Femur (tissue), 1 donor: ENCODE measurements at regions not wholly inside any gene's neighbourhood (a gene's known extent, or its start where the extent isn't known, plus 50 kb on each side); places are given as distances from the start of the nearest gene placed in this dataset.
"Not testable (repeated sequence)": the region's sequence is repeated elsewhere in the genome, so short reads cannot be mapped to it uniquely, and the experiment has no call there.

Experiments
- DNase-seq: peaks from one replicate; pipeline ENCODE4 v3.0.0-alpha.2; 2017

DNA sequence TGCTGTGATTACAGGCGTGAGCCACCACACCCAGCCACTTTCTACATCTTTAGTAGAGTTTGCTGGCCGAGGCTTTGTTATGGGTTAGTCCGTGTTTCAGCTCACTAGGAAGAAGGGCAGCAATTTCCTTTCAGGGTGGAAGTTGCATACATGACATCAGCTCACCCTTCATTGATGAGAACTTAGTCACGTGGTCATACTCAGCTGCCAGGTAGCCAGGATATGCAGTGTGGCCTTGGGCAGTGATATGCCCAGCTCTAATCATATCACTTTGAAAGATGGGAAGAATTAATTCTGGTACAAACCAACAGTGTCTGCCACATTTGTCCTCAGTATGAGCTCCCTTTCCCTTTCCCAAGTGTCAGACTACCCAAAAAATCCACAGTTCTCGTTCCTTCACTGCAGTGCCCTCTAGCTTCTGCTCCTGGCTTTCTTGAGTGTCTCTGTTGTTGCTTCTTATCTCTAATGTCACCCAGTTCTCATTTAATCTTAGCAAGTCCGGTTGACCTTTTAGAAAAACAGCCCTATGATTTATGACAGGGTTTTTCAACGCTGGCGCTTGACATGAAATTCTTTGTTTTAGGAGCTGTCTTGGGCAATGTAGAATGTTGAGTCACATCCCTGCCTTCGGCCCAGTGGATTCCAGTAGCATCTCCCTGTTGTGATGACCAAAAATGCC is 108.7 kb upstream of the ITGB1 start:
- no peak for DNase-seq

DNA sequence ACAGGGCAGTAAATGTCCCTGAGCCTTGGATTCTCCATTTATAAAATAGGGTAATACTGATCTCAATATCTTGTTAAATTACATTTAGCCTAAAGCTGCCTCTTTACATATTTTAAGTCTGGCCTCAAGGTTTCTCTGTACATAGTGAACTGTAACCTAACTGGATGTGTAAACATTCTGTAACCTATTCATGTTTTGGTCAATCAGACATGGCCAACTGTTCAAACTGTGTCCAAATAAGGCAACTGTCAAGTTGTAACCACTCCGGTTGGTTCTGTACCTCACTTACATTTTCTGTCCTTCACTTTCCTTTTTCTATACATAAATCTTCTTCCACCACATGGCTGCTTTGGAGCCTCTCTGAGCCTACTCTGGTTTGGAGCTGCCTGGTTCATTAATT is 107.1 kb upstream of the ITGB1 start:
- DNase-seq: no peak

DNA sequence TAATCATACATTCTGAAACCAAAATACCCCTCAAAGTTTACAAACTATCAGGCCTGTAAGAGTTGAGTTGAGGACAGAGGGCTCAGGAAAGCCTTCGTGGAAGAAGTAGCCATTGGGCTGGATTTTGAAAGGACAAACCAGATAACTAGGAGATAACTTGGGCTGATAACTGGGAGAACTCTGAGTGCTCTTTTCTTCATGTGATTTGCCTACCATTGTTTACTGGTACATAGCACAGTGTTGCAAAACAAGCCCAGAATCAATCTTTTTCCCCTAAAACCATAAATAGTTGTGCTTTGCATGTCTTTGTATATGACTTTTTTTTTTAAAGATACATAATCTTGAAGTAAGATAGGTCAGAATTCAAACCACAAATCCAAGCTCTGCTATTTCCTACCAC is 106.7 kb upstream of the ITGB1 start:
- no peak for DNase-seq

DNA sequence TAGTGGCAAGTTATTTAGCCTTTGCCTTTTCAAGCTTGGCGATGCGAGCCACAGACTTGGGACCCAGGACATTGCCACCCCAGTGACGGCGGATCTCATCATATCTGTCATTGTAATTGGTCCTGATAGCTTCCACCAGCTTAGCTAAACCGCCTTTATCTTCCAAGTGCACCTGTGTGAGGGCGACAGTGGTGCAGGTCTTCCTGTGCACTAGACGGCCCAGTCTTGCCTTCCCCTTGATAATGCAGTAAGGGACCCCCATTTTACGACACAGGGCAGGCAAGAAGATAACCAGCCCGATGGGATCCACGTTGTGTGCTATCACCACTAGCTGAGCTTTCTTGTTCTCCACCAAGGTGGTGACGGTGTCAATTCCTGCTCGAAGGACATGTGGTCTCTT is 99.6 kb upstream of the ITGB1 start:
- DNase-seq: no peak

DNA sequence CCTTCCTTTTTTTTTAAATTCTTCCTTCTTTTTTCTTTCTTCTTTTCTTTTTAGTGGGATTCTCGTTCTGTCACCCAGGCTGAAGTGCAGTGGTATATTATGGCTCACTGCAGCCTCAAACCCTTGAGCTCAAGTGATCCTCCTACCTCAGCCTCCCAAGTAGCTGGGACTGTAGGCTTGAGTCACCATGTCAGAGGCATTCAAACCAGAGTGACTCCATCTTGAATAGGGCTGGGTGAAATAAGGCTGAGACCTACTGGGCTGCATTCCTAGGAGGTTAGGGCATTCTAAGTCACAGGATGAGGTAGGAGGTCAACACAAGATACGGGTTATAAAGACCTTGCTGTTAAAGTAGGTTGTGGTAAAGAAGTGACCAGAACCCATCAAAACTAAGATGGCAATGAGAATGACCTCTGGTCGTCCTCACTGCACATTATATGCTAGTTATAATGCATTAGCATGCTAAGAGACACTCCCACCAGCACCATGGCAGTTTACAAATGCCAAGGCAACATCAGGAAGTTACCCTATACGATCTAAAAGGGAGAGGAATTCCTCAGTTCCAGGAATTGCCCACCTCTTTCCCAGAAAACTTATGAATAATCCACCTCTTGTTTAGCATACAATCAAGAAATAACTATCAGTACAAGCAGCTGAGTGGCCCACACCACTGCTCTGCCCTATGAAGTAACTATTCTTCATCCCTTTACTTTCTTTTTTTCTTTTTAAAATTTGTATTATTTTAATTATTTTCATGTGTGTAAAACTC is 99.0 kb upstream of the ITGB1 start:
- DNase-seq: no peak

DNA sequence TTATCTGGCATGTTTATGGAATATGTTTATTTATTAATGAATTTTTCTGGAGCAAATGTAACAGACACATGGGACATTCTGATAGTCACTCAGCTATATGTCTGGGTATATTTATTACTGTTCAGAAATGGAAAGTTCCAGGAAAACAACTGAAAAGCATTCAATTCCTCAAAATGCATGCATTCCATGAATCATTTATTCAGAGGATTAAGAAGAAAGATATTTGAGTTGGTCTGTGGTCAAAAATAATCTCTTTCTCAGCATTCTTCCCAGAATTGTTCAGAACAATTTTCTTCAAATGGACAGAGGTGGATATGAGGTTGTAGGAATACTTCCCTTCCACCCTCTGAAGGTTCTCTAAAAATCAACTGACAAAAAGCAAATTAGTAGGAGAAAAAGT is 97.6 kb upstream of the ITGB1 start:
- no peak for DNase-seq

DNA sequence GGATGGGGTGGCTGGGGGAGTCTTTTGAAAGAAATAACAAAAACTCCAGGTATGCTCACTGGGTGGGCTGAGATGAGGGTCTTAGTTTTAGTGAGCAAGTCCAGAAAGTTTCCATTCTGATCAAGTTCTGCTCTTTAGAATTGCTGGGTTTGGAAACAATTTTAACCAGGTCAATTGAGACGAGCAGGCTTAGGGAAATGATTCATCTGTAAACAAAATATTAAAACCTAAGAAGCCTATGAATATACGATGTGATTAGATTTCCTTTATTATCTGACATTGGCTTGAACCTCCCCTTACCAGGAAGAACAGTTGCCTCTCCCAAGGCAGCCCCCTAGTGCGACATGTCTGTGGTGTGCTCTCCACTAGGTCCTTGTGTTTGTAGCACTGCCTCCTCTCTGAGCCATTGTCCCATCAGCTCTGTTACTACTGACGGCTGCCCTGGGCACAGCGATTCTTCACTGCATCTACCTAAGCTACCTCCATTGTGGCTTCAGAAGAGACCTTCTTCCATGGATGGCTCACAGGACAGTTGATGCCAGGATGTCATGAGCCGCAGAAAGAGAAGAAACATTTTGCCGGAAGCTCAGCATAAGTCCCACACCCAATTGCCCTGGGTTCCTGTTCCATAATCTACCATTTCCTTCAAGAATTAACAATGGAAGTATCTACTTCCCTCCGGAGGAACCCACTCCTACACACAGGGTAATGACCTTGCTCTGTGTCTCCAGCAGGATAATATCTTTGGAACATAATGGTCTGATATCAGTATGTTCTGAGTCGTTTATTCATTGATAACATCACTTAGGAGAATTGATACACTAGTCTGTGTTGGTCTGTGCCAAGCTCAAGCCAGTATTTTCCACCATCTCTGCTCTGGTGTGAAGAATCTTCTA is 95.1 kb upstream of the ITGB1 start:
- no peak for DNase-seq

DNA sequence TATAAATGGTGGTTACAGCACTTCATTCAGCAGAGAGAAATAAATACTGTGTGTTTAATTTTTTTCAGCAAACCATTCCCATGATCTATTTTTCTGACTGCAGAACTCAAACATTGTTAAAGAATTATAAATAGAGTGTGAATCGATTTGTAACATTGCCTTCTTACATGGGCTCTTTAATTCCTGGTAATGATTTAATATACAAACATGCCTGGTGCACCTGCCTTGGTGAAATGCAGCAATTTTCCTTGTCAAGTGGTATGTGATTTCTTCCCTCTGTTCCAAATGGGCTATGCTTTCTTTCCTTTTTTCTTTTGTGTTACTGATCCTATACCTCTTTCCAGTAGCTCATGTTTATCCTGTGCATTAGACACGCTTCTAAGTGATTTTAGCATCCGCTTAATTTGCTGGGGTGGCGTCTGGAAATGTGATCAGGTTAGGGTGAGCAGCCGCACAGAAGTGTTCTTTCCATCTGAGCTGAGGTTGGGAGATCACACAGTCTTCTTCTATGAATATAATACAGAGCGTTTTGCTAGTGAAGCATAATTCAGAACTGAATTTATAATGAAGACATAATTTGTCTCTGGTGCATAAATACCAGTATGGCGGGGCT is 94.3 kb upstream of the ITGB1 start:
- DNase-seq: no peak

DNA sequence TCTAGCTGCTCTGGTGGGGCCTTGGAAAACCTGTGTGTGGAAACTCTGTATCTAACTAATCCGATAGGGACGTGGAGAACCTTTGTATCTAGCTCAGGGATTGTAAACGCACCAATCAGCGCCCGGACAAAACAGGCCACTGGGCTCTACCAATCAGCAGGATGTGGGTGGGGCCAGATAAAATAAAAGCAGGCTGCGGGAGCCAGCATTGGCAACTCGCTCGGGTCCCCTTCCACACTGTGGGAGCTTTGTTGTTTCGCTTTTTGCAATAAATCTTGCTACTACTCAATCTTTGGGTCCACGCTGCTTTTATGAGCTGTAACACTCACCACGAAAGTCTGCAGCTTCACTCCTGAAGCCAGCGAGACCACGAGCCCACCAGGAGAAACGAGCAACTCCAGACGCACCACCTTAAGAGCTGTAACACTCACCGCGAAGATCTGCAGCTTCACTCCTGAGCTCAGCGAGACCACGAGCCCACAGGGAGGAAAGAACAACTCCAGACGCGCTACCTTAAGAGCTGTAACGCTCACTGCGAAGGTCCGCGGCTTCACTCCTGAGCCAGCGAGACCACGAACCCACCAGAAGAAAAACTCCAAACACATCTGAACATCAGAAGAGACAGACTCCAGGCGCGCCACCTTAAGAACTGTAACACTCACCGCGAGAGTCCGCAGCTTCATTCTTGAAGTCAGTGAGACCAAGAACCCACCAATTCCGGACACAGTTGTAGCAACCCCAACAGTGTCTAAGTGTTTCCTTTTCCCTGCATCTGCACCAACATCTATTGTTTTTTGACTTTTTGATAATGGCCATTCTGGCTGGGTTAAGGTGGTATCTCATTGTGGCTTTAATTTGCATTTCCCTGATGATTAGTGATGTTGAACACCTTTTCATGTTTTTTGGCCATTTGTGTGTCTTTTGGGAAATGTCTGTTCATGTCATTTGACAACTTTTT is 92.2 kb upstream of the ITGB1 start:
- not testable (repeated sequence) for DNase-seq

DNA sequence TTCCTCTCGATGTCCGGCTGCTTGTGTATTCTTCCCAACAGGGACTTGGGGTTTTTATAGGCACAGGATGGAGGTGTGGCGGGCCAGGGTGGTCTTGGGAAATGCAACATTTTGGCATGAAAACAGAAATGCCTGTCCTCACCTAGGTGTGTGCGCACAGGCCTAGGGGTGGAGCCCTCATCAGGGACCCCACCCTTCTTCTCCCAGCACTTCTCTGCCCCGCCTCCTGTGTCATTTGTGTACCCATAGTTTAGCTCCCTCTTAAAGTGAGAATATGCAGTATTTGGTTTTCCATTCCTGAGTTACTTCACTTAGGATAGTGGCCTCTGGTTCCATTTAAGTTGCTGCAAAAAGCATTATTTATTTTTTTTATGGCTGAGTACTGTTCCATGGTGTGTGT is 90.2 kb upstream of the ITGB1 start:
- no peak for DNase-seq

DNA sequence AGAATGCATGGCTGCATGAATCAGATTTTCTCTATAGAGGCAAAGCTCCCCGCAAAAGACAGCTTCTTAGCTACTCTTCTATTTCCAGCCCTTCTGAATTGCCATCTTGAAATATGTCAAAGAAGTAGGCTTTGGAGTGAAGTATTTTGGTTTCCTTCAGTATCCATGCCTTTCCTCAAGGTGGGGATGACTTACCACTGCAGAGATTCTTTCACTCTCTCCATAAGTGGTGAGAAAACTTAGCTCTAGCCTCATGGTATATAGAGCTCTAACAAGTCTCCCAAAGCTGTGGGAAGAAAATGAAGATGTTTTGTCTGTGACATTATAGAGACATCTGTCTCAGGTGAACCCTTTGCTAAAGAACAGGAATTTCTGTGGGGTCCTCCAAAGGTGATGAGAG is 89.6 kb upstream of the ITGB1 start:
- no peak for DNase-seq

DNA sequence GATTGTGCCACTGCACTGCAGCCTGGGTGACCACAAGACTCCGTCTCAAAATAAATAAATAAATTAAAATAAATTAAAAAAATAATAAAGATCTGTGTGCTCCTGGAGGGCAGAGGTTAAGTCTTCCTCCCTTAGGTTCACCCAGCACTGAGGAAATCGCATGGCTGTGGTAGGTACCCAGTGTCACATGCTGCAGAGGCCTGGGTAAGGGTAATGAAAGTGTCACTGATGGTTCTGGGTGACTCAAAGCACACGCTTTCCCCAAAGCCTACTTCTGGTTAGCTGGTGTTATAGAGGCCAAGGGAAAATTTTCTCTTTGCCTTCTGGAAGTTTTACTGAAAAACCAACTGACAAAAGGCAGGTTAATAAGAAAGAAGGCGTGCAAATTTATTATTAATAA is 88.8 kb upstream of the ITGB1 start:
- no peak for DNase-seq

DNA sequence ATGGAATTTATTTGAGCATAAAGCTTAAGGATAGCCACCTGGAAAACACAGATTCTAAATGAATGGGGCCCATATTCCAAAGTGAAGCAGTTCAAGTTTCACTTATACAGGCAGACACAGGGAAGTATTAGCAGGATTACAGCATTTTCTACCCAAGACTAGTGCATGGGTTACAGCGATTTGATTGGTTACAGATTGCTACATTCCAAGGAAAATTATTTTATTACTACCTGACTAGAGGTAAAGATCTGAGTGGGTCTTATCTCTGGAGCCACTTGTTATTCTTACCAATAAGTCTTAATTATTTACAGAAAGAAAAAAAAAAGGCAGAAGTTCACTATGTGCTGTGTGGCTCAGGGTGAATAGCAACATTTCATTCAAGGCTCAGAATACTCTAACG is 87.4 kb upstream of the ITGB1 start:
- no peak for DNase-seq

DNA sequence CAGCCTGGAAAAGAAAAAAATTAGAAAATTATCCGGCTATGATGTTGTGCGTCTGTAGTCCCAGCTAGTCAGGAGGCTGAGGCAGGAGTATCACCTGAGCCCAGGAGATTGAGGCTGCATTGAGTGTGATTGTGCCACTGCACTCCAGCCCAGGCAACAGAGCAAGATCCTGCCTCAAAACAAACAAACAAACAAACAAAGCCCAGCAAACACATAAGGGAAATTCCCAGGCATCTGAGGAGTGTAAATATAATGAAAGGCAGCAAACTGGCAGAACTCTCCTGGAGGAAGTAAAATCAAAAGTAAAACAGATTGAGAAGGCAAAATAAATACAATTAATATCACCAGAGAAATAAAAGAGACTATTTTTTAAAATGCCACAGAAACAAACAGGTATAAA is 84.5 kb upstream of the ITGB1 start:
- DNase-seq: no peak

DNA sequence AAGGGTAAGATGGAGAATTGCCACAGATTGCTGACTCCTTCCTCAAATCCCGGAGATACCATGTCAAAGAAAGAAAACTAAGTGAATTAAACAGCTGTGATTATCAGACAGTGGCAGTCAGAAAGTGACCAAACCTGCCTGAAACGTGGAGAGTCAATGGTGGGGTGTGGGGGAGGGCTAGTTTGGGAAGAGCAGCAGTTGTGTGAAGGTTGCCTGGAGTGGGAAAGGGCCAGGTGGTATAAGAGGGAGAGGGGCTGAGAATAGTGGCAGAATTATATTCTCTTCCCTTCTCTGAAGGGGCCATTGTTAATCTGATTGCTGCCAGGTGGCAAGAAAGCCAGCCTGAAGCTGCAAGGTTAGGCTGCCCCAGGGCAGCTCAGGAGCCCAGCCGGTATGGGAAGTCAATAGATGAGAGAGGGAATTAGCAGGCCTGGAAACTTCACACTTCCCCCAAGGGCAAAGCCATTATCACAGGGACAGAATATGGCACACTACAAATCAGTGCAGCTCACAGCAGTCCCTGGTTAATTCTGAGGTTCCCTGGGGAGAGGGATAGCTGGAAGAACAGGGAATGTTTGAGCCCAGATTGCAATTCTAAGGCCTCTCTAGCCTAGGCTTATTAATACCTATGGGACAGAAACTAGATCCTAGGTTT is 83.9 kb upstream of the ITGB1 start:
- DNase-seq: no peak

DNA sequence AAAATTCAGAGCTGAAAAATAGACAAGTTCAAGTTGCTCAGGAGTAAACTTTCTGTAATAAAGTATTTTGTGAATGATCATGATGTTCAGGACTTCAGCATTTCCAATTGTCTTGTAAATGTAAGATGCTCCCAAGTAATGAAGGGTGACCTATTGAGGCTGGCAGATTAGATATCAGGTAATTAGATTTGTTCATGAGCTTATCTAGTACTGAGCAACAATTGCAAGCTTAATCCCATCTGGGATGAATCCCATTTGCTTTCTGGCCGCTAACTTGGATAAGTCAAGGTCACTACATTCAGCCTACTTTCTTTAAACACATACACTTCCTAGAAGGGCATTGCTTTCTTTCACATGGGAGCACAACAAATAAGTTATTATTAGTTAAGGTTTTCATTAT is 82.4 kb upstream of the ITGB1 start:
- no peak for DNase-seq

DNA sequence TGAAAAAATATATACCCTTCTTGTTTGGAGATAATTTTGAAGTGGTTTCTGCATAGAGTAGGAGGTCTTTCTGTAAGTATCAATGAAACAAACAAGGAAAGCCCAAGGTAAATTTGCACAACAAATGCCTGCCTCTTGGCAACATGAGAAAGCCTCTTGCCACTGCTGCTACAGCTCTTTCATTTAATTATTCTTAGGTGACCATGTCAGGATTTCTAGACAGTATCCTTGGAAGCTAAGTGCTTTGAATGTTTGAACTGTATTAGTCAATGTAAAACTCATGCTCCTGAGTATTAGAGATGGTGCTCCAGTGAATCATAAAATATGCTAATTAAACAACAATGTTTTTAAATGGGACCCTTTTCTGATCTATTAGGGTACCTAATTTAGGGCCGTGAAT is 81.2 kb upstream of the ITGB1 start:
- DNase-seq: no peak

DNA sequence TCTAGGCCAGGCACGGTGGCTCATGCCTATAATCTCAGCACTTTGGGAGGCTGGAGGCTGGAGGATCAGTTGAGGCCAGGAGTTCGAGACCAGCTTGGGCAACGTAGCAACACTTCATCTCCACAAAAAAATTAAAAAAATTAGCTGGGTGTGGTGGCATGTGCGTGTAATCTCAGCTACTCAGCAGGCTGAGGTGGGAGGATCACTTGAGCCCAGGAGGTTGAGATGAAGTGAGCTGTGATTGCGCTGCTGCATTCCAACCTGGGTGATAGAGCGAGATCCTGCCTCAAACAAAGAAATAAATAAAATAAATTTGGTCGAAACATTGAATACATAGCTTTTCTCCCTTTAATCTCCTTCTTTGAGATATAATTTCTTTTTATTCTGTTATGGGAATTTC is 80.6 kb upstream of the ITGB1 start:
- no peak for DNase-seq

DNA sequence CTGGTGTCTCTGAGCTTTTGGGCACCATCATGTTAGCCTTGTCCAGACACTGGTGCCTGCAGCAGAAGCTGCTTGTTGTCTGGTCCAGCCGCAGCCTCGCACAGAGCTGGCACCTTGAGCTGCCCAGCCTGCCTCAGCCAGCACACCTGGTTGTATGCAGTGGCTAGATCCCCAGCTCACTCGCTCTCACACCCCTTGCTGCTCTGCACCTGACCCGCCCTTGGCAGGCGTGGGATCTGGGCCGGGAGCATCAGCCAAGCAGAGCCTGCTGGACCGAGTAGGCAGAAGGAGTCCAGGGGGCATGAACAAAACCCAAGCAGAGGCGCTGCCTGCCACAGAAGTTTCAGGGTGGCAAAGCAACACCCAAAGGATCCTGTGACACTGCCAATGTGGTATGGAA is 79.7 kb upstream of the ITGB1 start:
- DNase-seq: no peak

DNA sequence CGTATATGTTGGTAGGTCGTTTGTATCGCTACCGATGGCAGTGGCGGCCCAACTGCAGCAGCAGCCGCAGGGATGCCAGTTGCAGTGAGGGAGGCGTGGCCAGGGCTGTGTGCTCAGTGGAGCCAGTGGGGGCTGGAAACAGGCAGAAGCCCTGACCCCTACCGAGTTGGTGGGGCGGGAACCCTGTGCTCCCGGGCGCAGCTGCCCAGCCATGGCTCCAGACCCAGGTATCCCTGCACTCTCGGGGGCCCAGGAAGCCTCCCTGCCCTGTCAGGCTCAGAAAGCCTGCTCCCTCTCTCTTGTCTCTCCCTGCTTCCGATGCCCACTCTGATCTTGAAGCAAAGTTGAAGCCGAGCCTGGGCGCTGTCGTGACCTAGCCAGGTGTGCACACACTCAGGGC is 78.6 kb upstream of the ITGB1 start:
- no peak for DNase-seq

DNA sequence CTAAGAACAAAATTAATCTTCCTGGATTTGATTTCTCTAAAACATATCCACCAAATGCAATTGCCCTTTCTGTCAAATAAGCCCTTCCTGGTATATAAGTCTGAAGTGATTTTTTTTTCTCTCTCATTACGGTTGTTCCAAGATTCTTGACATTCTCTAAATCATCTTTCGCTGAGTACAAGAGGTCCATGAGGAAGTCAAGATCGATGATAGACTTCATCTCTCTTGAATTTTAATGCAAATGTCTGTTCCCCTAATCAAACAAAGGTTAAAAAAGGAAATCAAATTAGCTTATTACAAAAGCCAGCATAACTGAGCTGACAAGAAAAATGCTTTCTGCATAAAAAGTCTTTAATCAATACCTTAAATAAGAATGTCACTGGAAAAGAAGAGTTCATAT is 77.4 kb upstream of the ITGB1 start:
- no peak for DNase-seq

DNA sequence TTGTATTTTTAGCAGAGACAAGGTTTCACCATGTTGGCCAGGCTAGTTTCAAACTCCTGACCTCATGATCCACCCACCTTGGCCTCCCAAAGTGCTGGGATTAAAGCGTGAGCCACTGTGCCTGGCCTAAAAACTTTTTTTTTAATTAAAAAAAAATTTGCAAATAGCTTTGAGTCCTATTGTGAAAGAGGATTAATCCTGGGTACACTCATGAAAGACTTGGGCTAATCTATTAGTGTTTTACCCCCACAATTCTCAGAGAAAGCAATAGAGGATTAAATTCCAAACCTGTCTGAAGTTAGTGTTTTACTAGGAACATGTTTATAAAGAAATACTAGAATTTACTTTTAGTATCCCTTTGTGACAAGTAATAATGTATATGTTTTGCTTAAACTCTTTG is 76.9 kb upstream of the ITGB1 start:
- DNase-seq: no peak
